PC-3 (cell line): ENCODE measurements at regions not wholly inside any gene's neighbourhood (a gene's known extent, or its start where the extent isn't known, plus 50 kb on each side); places are given as distances from the start of the nearest gene placed in this dataset.
A peak's percentile ranks its signal among the peaks of the same experiment; 100 is the strongest.

Experiments
- ATAC-seq: fragments of 200-7000 bp; cut with Tn5 transposase; 2 replicates; pipeline ENCODE4 v1.9.1; 2020; ENCODE audit warnings: mild to moderate bottlenecking, moderate library complexity
- BruUV-seq: library from RNA; stranded (reverse); fragments of 400-500 nt; replicated peaks from 2 replicates; lab custom pipeline; 2021; lab: Mats Ljungman, UMichigan
- CTCF ChIA-PET: fragments of 300-600 bp; sonication (Branson Sonifier 250); formaldehyde crosslinking; loops from one replicate; lab custom pipeline; 2022; ENCODE audit warnings: antibody characterized with exemption; lab: Charles Lee
- POLR2A ChIA-PET: fragments of 300-600 bp; sonication (Branson Sonifier 250); formaldehyde crosslinking; loops from one replicate; lab custom pipeline; 2022; ENCODE audit warnings: antibody characterized with exemption; ENCODE audit not compliant: unreplicated experiment; lab: Charles Lee
- DNase-seq: peaks from one replicate; pipeline ENCODE4 v3.0.0-alpha.2; 2015
- H2AFZ ChIP-seq: fragments of 300-600 bp; sonication (generic); 2 replicates; pipeline ENCODE4 v1.6.0; 2016; ENCODE audit warnings: antibody characterized with exemption, low read length
- H3F3A ChIP-seq: fragments of 300-600 bp; sonication (generic); one replicate; pipeline ENCODE4 v1.6.0; 2017; ENCODE audit warnings: antibody characterized with exemption, low read length, control low read depth, mild to moderate bottlenecking; ENCODE audit not compliant: unreplicated experiment
- H3K27ac ChIP-seq: fragments of 300-600 bp; sonication (generic); 2 replicates; pipeline ENCODE4 v1.5.1; 2016; ENCODE audit warnings: mild to moderate bottlenecking, low read length
- H3K27me3 ChIP-seq: fragments of 300-600 bp; sonication (generic); 2 replicates; pipeline ENCODE4 v1.6.1; 2016; ENCODE audit warnings: low read length, mixed read lengths
- H3K36me3 ChIP-seq: fragments of 300-600 bp; sonication (generic); 2 replicates; pipeline ENCODE4 v1.6.1; 2016; ENCODE audit warnings: low read depth, mixed run types, low read length, mixed read lengths
- H3K4me1 ChIP-seq: fragments of 300-600 bp; sonication (generic); 2 replicates; pipeline ENCODE4 v1.5.1; 2016; ENCODE audit warnings: low read length; ENCODE audit not compliant: insufficient read depth
- H3K4me2 ChIP-seq: fragments of 300-600 bp; sonication (generic); 2 replicates; pipeline ENCODE4 v1.6.0; 2016; ENCODE audit warnings: low read length
- H3K4me3 ChIP-seq: fragments of 300-600 bp; sonication (generic); 2 replicates; pipeline ENCODE4 v1.5.1; 2016; ENCODE audit warnings: mild to moderate bottlenecking, low read length, mixed read lengths
- H3K79me2 ChIP-seq: fragments of 300-600 bp; sonication (generic); 2 replicates; pipeline ENCODE4 v1.6.1; 2017; ENCODE audit warnings: low read length, mixed read lengths
- H3K9ac ChIP-seq: fragments of 300-600 bp; sonication (generic); 2 replicates; pipeline ENCODE4 v1.6.0; 2016; ENCODE audit warnings: mild to moderate bottlenecking, low read length
- H3K9me2 ChIP-seq: fragments of 300-600 bp; sonication (generic); replicated peaks from 2 replicates; pipeline ENCODE4 v1.6.1; 2016; ENCODE audit warnings: mixed run types, low read length, mixed read lengths
- H3K9me3 ChIP-seq: fragments of 300-600 bp; sonication (generic); 2 replicates; pipeline ENCODE4 v1.6.1; 2016; ENCODE audit warnings: low read length, mixed read lengths
- H4K20me1 ChIP-seq: fragments of 300-600 bp; sonication (generic); 2 replicates; pipeline ENCODE4 v1.6.1; 2016; ENCODE audit warnings: low read length, mixed read lengths
- EZH2 ChIP-seq: fragments of 300-600 bp; sonication (generic); IDR thresholded peaks from one replicate; pipeline ENCODE4 v1.6.1; 2017; ENCODE audit warnings: antibody characterized with exemption, mild to moderate bottlenecking, low read length; ENCODE audit not compliant: unreplicated experiment
- EZH2phosphoT487 ChIP-seq: fragments of 300-600 bp; sonication (generic); IDR thresholded peaks from 2 replicates; pipeline ENCODE4 v1.6.1; 2018; ENCODE audit warnings: mild to moderate bottlenecking, antibody characterized with exemption, low read length, borderline replicate concordance
- intact Hi-C: fragments of 100-400 bp; cut with micrococcal nuclease; formaldehyde crosslinking; loops from 2 replicates; pipeline ENCODE4 v1.9.0; 2023
- TF ChIP-seq, protein P1 (sequence below): fragments of 300-600 bp; sonication (generic); conservative IDR thresholded peaks from 2 replicates; pipeline ENCODE4 v1.5.1; 2017; ENCODE audit warnings: antibody characterized with exemption, low read depth, mild to moderate bottlenecking, low read length

GRCh38 chr4:177862541-177863176 lies 420.4 kb upstream of the AGA start:
- ChIA-PET CTCF (no interaction called here), POLR2A (no interaction called here)
- H3F3A ChIP-seq, result no peaks in the 10 kb centered on the region
- H3K9me2 ChIP-seq, result no peaks in the 10 kb centered on the region
- H3K4me2 ChIP-seq, result no peak overlapping the region
- no peaks in the 10 kb centered on the region for H3K36me3 ChIP-seq
- DNase-seq, result no peak
- H3K27me3 ChIP-seq, result no peaks in the 10 kb centered on the region
- H2AFZ ChIP-seq, result no peak overlapping the region
- no peak for ATAC-seq
- no peak overlapping the region for H3K4me3 ChIP-seq
- H3K4me1 ChIP-seq, result peaks cover 18% of the 10 kb centered on the region
- no peak for TF ChIP-seq EZH2phosphoT487
- no peak for TF ChIP-seq EZH2
- TF ChIP-seq, protein P1, sequence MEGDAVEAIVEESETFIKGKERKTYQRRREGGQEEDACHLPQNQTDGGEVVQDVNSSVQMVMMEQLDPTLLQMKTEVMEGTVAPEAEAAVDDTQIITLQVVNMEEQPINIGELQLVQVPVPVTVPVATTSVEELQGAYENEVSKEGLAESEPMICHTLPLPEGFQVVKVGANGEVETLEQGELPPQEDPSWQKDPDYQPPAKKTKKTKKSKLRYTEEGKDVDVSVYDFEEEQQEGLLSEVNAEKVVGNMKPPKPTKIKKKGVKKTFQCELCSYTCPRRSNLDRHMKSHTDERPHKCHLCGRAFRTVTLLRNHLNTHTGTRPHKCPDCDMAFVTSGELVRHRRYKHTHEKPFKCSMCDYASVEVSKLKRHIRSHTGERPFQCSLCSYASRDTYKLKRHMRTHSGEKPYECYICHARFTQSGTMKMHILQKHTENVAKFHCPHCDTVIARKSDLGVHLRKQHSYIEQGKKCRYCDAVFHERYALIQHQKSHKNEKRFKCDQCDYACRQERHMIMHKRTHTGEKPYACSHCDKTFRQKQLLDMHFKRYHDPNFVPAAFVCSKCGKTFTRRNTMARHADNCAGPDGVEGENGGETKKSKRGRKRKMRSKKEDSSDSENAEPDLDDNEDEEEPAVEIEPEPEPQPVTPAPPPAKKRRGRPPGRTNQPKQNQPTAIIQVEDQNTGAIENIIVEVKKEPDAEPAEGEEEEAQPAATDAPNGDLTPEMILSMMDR, result no peak
- no peak overlapping the region for H3K9ac ChIP-seq
- no peaks in the 10 kb centered on the region for H4K20me1 ChIP-seq
- intact Hi-C loops, result no loop called here
- H3K9me3 ChIP-seq, result no peaks in the 10 kb centered on the region
- H3K79me2 ChIP-seq, result no peaks in the 10 kb centered on the region
- no TSS peak for BruUV-seq
- H3K27ac ChIP-seq, result no peak overlapping the region

DNA sequence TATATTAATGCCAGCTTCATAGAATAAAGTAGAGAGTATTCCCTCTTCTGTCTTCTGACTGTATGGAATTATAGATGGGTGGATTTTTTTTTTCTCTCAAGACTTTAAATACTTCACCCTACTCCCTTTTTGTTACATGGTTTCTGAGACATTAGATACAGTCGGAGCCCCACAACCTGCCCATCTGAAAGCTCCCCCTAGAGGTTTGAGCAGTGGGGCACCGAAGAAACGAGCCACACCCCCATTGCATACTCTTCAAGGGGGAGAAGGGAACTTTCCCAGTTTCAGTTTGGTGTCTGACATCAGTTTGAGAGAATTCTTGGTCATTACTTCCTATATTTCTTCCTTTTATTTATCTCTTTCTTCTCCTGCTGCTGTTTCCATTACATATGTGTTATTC lies 437.6 kb upstream of the AGA start:
- Histone ChIP-seq H3K9me2 (no peaks in the 10 kb centered on the region), H3K79me2 (no peaks in the 10 kb centered on the region), H3K9ac (no peak overlapping the region), H2AFZ (no peak overlapping the region), H3K27ac (no peak overlapping the region), H3F3A (no peaks in the 10 kb centered on the region), H3K9me3 (no peaks in the 10 kb centered on the region), H3K4me2 (no peak overlapping the region), H3K4me1 (no peaks in the 10 kb centered on the region), H3K36me3 (no peaks in the 10 kb centered on the region), H4K20me1 (no peaks in the 10 kb centered on the region), H3K27me3 (no peaks in the 10 kb centered on the region), H3K4me3 (no peak overlapping the region)
- no TSS peak for BruUV-seq
- CTCF ChIA-PET, result interaction anchor here (0.7 kb wide), 1 partner anchor 41 kb away, joined by 5 read pairs; no protein-coding TSS in a partner anchor
- DNase-seq, result peak; percentile 19
- no peak for TF ChIP-seq EZH2phosphoT487
- TF ChIP-seq EZH2, result no peak
- TF ChIP-seq, protein P1, result peak; percentile 43; the same call in 1 of the 2 replicates
- ATAC-seq, result no peak
- intact Hi-C loops, result no loop called here
- POLR2A ChIA-PET, result no interaction called here

DNA sequence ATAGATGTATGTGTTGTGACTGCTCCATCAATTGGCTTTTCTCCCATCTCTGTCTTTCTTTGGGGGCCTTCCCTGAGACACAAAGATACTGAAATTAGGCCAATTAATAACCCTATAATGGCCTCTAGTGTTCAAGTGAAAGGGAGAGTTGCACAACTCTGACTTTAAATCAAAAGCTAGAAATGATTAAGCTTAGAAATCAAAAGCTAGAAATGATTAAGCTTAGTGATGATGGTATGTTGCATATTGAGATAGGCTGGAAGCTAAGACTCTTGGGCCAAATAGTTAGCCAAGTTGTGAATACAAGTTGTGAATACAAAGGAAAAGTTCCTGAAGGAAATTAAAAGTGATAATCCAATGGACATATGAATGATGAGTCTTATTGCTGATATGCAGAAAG lies 452.9 kb upstream of the AGA start:
- BruUV-seq, result no TSS peak
- TF ChIP-seq EZH2phosphoT487 (no peak), EZH2 (no peak)
- TF ChIP-seq, protein P1, result no peak
- CTCF ChIA-PET, result no interaction called here
- Histone ChIP-seq H3F3A (no peaks in the 10 kb centered on the region), H3K27ac (no peak overlapping the region), H3K4me2 (no peak overlapping the region), H3K9me2 (no peaks in the 10 kb centered on the region), H4K20me1 (no peaks in the 10 kb centered on the region), H2AFZ (no peak overlapping the region), H3K36me3 (no peaks in the 10 kb centered on the region), H3K27me3 (no peaks in the 10 kb centered on the region), H3K4me3 (no peak overlapping the region), H3K9me3 (no peaks in the 10 kb centered on the region), H3K9ac (no peak overlapping the region), H3K4me1 (no peaks in the 10 kb centered on the region), H3K79me2 (no peaks in the 10 kb centered on the region)
- intact Hi-C loops, result no loop called here
- ATAC-seq (no peak), DNase-seq (no peak)
- POLR2A ChIA-PET, result no interaction called here
